GM23248 (cell line): ENCODE measurements at regions not wholly inside any gene's neighbourhood (a gene's known extent, or its start where the extent isn't known, plus 50 kb on each side); places are given as distances from the start of the nearest gene placed in this dataset.

Source experiments
- EZH2 ChIP-seq: fragments of 200-600 bp; sonication (generic); IDR thresholded peaks from 2 replicates; pipeline ENCODE4 v1.6.1; 2018; ENCODE audit warnings: antibody characterized with exemption, mild to moderate bottlenecking; ENCODE audit not compliant: insufficient read depth, poor library complexity, severe bottlenecking
- EZH2phosphoT487 ChIP-seq: fragments of 200-600 bp; sonication (generic); IDR thresholded peaks from 2 replicates; pipeline ENCODE4 v1.6.1; 2018; ENCODE audit warnings: antibody characterized with exemption, moderate library complexity, mild to moderate bottlenecking, low read depth; ENCODE audit not compliant: insufficient read depth

DNA sequence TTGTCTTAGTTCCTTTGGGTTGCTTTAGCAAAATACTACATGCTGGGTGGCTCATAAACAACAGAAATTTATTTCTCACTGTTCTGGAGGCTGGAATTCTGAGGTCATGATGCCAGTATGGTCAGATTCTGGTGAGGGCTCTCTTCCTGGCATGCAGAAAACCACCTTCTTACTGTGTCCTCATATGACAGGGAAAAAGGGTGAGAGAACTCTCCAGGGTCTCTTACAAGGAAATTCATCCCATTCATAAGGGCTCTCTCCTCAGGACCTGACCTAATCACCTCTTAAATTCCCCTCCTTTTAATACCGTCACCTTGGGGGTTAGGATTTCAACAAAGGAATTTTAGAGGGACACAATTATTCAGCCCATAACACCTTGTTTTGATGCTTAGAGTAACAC is 243.1 kb upstream of the TNP1 start:
- no peak for TF ChIP-seq EZH2
- TF ChIP-seq EZH2phosphoT487: no peak
